ENCODE measurements at regions not wholly inside any gene's neighbourhood (a gene's known extent, or its start where the extent isn't known, plus 50 kb on each side); places are given as distances from the start of the nearest gene placed in this dataset.

- no peak for ATAC-seq
- Histone ChIP-seq H3K27ac (ENCODE audit: extremely low read length, insufficient read depth, low read length) (no peak overlapping the region), H3K9ac (ENCODE audit: insufficient read depth, low read depth, low read length) (no peak overlapping the region), H3K4me2 (ENCODE audit: low read depth, low read length) (no peak overlapping the region), H3K9me3 (ENCODE audit: low read length) (no peaks in the 10 kb centered on the region), H3K27me3 (ENCODE audit: control insufficient read depth in 1 of 2, insufficient read depth in 2 of 2, low read length in 2 of 2) (no peaks in the 10 kb centered on the region; a peak in 1 of 5 replicates), H3K36me3 (replicated peaks in 1 of 2; ENCODE audit: control insufficient read depth in 1 of 2, insufficient read depth in 2 of 2, low read length in 2 of 2) (no peaks in the 10 kb centered on the region), H4K20me1 (ENCODE audit: insufficient read depth, low read length) (no peaks in the 10 kb centered on the region), H2AFZ (ENCODE audit: low read length) (no peak overlapping the region), H3K79me2 (ENCODE audit: insufficient read depth, low read length) (no peaks in the 10 kb centered on the region), H3K4me1 (ENCODE audit: insufficient read depth, low read length) (peaks cover 42% of the 10 kb centered on the region), H3K4me3 (replicated peaks in 1 of 3; ENCODE audit: insufficient read depth in 1 of 3, low read depth in 2 of 3, low read length in 3 of 3) (no peak overlapping the region)
- no peak for FAIRE-seq
- DNase-seq (ENCODE audit: low spot score), result no peak
- TF ChIP-seq EP300 (IDR thresholded peaks at IDR 0.05; ENCODE audit: low read depth in 2 of 2, low read length in 2 of 2), result no peak
- no peak for TF ChIP-seq EP300 (CRISPR knock-in tag; IDR thresholded peaks at IDR 0.05; ENCODE audit: borderline replicate concordance)
- TF ChIP-seq ZNF230 (CRISPR knock-in tag; IDR thresholded peaks at IDR 0.05), result no peak
- no peak for TF ChIP-seq ZNF569 (CRISPR knock-in tag; IDR thresholded peaks at IDR 0.05; ENCODE audit: borderline replicate concordance)
- TF ChIP-seq ZNF33A (CRISPR knock-in tag; IDR thresholded peaks at IDR 0.05; ENCODE audit: borderline replicate concordance), result no peak
- TF ChIP-seq MAFG (CRISPR knock-in tag; IDR thresholded peaks at IDR 0.05), result no peak
- no peak for TF ChIP-seq BCL3 (CRISPR knock-in tag; IDR thresholded peaks at IDR 0.05)
- TF ChIP-seq SALL1 (CRISPR knock-in tag; IDR thresholded peaks at IDR 0.05), result no peak
- TF ChIP-seq PHF21A (CRISPR knock-in tag; IDR thresholded peaks at IDR 0.05), result no peak
- TF ChIP-seq ZNF441 (CRISPR knock-in tag; IDR thresholded peaks at IDR 0.05; ENCODE audit: borderline replicate concordance), result no peak
- TF ChIP-seq ZNF292 (CRISPR knock-in tag; IDR thresholded peaks at IDR 0.05; ENCODE audit: borderline replicate concordance, low read depth), result no peak
- no peak for TF ChIP-seq RNF2 (conservative IDR thresholded peaks at IDR 0.05; ENCODE audit: low read depth)
- no peak for TF ChIP-seq ZNF101 (CRISPR knock-in tag; IDR thresholded peaks at IDR 0.05; ENCODE audit: borderline replicate concordance, low read depth)
- no peak for TF ChIP-seq MNT (IDR thresholded peaks at IDR 0.05)
- no peak for TF ChIP-seq ZNF800 (CRISPR knock-in tag; IDR thresholded peaks at IDR 0.05)
- TF ChIP-seq ZNF142 (CRISPR knock-in tag; IDR thresholded peaks at IDR 0.05), result no peak
- POLR2A ChIA-PET, result no interaction called here
- in situ Hi-C loops (cut with HindIII; ENCODE audit: extremely low pct_ligation_motif_present, low pct_unique_long_range_greater_than_20kb), result no loop called here
- intact Hi-C loops (cut with micrococcal nuclease; ENCODE audit: unreplicated experiment), result no loop called here
- BruUV-seq (replicated peaks), result no TSS peak
- CTCF ChIA-PET (ENCODE audit: low intra/inter-chr PET ratio, low total read pairs), result no interaction called here
These were observed 202.3 kb downstream of the AHR start for GRCh38 chr7:17500736-17501135.

Measured in HepG2 (cell line).